GM21717 (cell line): ENCODE measurements at regions not wholly inside any gene's neighbourhood (a gene's known extent, or its start where the extent isn't known, plus 50 kb on each side); places are given as distances from the start of the nearest gene placed in this dataset.
A peak's percentile ranks its signal among the peaks of the same experiment; 100 is the strongest.
"Not testable (repeated sequence)": the region's sequence is repeated elsewhere in the genome, so short reads cannot be mapped to it uniquely, and the experiment has no call there.

Source experiments
- ATAC-seq: cut with Tn5 transposase; IDR thresholded peaks from one replicate; pipeline ENCODE4 v1.9.1; 2021; ENCODE audit warnings: mild to moderate bottlenecking, moderate library complexity; ENCODE audit not compliant: unreplicated experiment

DNA sequence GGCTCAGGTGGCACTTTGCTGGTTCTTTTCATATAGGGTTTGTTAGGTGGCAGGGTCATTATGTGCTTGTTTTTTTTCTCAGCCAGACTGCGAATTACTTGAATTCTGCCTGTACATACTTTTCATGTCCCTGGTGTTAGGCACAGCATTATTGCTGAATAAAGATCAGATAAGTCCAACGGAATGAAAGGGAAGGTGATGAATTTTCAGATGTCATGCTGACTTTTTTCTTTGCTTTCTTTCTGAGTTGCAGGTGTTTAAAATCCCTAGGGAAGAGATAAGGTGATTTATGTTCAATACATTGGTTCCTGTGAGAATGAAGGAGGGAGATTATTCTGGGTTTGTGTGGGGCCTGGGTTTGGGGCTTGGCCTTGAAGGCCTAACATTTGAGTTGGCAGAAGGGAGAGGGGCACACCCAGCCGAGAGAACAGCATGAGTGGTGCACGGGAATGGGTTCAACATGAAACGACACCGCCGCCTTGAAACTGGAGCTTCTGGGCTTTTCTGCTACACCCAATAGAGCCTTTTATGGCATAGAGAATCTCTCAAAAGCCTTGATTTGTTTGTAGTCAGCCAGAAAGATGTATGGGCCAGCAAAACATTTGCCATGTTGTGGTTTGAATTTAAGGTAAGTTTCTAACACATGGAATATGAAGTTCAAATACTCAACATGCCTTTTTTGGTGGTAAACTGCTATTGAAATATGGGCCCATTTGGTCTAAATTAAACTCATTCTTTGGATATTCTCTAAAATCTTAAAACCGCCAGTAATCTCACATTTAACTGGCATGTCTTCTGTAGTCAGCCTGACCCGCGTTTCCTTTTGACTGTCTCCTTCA is 477.0 kb downstream of the PCNX1 start:
- no peak for ATAC-seq

DNA sequence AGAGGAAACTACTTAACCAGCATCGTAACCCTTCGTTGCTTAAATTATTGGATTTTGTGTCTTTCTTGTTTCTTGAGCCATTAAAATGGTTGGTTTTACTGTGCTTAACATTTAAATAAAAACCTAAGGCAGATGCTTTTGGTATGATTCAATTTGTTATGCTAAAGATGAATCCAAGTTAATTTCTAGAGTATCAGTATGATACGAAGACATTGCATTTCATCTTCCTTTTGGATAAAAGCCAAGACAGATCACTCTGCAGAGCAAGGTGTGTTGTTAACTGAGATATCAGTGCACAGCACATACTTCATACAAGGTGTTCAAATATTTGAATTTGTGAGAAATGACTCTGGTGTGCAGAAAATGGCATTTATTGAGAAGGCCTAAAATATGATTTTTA is 480.5 kb downstream of the PCNX1 start:
- ATAC-seq: no peak

DNA sequence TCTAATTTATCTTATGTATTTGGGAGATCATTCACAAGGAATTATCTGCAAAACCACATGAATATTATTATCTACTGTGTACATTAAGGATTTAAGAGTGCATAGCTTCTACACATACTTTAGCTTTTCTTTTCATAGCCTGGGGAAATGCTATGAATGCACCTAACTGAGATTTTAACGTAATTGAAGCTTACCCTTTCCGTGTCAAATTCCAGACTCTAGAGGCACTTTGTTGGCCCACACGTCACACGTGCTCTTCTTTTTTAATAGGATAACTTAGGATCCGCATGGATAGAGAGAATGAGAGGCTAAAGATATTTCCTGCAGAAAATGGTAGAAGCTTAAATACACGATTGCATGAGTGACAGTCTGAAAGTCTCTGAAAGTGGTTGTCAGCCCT is 481.1 kb downstream of the PCNX1 start:
- no peak for ATAC-seq

DNA sequence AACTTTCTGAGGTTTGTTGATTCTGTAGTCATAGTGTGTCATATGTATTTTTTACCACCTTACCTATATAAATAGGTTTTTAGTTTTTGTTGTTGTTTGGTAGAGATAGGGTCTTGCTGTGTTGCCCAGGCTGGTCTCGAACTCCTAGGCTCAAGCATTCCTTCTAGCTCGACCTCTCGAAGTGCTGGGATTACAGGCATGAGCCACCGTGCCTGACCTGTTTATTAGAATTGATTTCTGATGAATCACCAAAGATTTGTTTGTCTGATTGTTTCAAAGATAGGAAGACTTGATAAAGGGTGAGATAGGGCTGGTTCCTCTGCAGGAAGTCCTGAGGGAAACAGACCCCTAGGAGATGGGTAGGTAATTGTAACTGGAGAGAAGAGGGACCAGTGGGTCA is 481.6 kb downstream of the PCNX1 start:
- no peak for ATAC-seq

DNA sequence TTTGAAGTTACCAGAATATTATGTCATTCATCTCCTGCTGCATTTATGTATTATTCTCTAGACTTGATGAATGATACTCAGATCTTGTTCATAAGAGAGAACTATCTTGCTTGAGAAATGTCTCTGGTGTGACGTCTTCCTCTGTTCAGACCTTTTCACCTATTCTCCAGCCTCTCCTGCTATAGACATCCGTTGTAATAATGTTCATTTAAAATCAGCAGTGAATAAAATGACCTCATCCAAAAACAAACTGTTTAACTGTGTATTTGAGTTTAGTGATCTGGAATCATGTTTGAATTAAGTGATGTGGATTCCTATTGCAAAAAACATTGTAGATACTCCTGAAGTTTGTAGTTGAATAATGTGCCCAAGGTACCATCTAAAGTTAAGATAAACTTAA is 487.1 kb downstream of the PCNX1 start:
- ATAC-seq: no peak

DNA sequence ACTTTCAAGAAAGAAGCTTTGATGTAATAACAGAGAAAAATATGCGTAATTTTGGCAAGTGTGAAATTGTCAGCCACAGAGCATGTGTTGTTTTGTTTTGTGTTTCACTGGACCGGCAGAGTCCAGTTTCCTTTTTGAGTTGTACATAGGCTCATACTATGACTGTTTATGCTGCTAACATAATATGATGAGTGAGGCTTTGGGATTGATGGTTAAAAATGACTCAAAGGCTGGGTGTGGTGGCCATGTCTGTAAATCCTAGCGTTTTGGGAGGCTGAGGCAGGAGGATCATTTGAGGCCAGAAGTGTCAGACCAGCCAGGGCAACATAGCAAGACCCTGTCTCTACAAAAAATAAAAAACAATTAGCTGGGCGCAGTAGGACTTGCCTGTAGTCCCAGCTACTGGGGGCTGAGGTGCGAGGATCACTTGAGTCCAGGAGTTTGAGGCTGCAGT is 487.9 kb downstream of the PCNX1 start:
- no peak for ATAC-seq

DNA sequence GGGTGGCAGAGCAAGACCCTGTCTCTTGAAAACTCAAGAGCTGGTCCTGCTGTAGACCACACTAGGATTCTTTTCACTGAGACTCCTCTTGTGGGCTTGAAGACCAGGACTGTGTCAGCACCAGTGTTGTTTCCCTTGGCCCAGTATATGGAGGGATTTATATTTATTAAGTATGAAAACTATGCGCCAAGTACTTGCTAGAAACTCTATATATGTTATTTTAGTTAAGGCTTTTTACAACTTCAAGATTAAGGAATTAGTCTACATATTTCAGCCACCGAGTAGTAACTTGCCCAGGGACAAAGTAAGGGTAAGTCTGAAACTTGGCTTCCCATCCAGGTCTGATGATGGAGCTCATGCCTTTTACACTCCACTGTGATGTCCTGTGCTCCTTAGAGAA is 488.4 kb downstream of the PCNX1 start:
- no peak for ATAC-seq

DNA sequence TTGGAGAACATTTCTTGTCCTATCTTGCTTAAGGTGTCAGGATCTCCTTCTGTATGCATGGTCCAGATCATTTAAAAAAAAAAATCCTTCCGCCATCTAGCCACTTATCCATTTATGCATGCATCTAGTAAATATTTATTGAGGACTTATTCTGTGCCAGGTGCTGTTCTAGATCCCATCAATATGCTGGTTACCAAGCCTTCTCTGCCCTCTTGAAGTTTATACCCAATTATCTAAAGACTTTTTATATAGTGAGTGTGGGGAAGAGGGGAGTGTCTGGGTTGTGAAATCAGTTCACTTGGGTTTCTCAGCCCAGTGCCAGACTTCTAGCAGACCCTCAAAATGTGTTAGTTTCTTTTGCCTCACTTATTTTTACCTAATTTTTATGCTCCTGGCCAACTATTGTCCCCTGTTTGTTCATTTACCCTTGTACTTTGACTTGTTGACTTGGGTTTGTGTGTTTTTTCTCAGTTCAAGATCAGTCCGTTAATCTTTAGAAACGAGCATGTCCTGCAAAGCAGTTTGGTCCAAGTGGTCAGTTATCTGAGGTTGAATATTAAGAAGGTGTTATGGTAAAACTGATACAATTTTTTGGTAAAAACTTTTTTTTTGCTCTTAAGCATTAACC is 488.9 kb downstream of the PCNX1 start:
- ATAC-seq: no peak

DNA sequence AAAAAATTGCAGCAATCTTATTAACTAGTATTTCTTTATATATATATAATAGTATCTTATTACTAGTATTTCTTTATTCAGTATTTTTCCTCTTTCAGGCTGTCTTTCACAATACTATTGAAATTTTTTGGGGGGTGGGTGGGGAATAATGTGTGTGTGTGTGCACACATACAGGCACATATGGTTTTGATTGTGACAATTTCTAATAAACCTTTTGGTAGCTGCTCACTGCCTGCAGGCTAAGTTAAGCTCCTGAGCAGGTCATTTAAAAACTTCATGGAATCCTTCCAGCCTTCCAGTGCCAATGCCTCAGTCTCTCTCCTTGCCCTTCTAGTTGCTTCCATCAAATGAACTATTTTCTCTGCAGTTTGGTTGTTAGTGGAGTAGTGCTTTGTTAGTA is 490.1 kb downstream of the PCNX1 start:
- no peak for ATAC-seq

DNA sequence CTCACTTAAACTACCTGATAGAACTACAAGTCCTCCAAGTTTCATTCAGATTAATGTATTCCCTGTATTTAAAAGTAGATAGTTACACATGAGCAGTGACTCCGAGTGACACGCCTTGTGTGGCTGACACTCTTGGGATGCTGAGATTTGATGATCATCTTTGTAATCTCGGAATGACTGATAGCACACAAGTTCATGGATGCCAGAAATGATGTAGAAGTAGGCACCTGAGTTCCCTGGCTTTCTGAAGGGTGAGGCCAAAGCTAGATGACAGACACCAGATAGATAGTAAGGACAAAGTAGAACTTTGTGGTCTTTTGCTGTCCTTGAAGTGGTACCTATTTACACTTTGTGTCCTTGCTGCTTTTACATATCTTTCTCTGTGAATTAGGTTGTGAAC is 491.2 kb downstream of the PCNX1 start:
- peak; percentile 6 for ATAC-seq

DNA sequence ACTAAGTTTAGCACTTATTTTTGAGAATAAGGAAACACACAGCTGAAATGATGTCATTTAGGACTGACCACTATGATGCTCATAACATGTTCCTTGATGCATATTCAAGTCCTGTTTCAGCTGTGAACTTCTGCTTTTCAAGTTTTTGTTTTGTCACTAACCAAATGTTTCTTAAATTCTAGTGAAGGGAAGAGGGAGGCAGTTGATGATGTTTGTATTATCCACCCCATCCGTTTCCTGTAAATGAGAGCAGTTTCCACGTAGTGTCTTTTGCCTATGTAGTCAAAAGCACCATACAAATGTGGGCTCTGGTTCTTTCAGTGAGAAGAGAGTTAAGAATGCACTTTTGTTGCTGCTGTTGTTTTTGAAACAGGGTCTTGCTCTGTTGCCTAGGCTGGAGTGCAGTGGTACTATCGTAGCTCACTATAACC is 491.8 kb downstream of the PCNX1 start:
- peak; percentile 66 for ATAC-seq

DNA sequence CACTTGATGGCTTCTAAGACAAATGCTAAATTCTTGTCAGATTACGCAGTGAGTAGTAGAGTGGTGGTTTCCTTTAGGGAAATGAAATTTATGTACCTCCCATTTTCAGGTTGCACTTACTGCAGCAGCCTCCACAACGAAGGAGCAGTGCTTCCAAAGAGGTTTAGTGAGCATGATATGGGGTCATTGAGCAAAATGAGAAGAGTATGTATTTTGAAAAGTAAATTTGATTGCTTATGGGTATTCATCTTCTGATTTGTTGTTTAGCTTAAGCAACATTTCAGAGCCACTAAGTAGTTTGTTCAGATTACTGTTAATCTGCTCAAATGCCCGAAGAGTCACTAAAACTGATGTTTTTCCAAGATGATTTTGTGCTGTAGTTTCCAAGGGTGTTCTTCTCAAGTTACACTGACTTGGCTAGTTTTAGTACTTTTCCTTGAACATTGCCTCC is 493.6 kb downstream of the PCNX1 start:
- ATAC-seq: no peak

DNA sequence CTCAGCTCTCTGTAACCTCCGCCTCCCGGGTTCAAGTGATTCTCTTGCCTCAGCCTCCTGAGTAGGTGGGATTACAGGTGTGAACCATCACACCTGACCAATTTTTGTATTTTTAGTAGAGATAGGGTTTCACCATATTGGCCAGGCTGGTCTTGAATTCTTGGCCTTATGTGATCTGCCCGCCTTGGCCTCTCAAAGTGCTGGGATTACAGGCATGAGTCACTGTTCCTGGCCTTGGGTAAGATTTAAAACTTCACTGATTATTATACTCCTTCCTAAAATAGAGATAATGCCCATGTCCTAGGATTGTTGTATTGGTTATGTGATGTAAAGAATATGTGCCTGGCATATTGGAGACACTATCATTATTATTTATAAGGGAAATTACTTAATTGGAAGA is 495.2 kb downstream of the PCNX1 start:
- not testable (repeated sequence) for ATAC-seq

DNA sequence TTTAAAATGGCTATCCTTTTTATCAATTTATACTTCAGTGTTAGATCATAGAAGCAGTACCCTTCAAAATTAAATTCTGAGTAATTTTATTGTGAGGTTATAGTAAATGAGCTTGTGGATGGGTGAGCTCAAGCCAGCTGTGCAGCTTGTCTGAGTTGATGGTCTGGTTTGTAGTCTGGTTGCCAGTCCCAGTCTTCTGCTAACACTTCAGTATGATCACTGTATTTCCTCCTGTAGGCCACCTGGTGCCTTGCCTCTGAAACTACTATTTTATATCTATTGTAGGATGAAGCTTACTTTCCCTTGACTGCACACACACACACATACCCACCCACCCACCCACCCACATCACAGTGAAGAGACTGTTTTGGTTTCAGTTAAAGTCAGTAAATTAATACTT is 496.4 kb downstream of the PCNX1 start:
- peak; percentile 40 for ATAC-seq

DNA sequence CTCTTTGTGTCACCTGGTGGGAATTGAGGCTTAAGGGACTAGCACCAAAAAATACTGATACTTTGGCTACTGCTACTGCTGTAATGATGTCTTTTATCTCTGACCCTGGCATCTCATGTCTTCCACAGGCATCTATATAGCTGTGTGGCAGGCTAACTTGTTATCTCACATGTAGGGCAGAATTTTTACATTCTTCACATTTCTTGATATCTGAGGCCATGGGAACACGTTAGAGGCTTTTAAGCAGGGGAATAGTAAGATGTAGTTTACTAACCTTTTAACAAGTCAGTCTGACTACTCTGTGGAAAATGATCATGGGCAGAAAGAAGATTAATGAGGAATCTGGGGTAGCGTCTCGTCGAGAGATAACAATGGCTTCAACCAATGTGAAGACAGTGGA is 498.4 kb downstream of the PCNX1 start:
- no peak for ATAC-seq

DNA sequence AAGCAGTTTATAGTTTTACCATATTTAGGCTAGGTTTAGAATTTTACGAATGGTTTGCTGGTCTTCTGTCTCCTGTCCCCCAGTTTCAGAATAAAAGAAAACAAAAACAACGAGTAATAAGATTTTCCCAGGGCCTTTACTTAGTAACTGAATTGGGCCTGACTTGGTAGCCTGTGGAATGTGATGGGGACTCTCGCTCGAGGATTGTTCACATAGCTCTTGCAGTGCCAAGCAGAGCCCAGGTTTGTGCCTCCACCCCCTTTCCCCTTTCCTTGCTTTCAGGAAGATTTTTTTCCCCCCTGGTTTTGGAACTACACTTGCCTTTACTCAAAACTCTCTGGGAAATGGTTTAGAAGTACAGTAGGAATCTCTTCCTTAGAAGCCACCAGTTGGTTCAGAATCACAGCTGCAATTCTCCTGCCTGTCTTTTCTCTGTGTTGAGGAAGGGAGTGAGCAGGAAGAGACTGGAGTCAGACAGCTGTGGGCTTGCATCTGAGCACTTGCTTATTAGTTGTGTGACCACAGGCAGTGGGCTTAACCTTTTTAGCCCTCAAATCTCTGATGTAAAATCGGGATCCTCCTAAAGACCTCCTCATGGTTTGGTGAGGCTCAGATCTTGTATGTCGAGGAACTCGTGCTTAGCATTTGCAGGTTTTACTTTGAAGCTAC is 501.2 kb downstream of the PCNX1 start:
- ATAC-seq: no peak

DNA sequence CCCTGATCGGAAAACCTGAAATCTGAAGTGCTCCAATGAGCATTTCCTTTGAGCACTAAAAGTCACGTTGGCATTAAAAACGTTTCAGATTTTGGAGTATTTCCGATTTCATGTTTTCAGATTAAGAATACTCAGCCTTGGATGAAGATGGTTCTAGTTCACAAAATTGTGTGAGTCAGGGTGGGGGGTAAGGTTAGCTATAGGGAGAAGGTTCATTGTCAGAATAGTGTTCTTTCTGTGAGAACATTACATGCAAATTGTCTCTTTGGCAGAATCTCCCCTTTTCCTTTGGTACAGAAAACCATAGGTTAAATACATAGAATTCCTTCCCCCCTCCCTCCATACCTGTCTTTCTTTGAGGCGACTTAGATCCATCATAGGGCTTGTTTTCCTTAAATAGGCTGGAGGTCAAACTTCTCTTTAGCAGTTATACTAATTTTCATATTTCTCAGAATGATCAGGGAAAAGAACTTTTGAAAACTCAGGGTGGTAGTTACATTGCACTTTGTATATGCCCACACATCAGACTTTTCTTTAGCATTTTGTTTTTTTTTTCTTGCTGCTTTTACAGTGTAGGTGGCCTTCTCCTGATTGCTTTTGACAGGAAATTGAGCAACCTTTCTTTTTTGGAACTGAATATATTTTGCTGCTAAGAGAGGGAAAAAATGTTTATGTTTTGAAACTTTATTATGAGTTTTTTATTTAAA is 503.5 kb downstream of the PCNX1 start:
- no peak for ATAC-seq

DNA sequence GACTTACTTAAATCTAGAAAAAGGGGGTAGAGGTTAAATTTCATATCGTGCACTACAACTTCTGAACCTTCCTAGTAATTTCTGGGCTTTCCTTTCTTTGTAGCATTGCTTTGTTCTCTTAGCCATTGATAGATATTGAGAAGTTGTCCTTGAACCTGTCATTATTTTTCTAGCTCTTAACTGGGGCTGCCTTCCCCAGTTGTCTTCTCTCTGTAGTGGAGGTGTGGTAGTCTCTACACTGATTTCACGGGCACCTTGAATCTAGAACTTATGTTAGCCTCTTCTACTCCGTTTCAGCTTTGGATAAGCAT is 504.0 kb downstream of the PCNX1 start:
- ATAC-seq: no peak

DNA sequence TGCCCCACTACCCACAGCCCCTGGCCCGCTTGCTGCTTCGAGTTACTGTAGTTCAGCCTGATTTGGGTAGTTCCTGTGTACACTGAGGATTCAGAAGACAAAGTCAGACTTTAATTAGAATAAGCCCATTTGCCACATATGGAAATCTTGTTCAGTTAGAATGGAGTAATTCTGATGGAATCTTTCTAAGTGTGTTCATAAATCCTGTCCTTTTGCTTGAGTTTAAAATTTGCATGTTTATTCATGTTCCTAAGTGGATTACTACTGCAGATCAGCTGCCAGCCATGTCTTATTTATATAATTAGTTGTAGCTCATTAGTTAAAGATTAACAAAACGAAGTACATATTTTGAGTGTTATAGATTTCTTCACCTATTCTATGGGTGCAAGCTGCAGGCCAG is 504.5 kb downstream of the PCNX1 start:
- no peak for ATAC-seq

DNA sequence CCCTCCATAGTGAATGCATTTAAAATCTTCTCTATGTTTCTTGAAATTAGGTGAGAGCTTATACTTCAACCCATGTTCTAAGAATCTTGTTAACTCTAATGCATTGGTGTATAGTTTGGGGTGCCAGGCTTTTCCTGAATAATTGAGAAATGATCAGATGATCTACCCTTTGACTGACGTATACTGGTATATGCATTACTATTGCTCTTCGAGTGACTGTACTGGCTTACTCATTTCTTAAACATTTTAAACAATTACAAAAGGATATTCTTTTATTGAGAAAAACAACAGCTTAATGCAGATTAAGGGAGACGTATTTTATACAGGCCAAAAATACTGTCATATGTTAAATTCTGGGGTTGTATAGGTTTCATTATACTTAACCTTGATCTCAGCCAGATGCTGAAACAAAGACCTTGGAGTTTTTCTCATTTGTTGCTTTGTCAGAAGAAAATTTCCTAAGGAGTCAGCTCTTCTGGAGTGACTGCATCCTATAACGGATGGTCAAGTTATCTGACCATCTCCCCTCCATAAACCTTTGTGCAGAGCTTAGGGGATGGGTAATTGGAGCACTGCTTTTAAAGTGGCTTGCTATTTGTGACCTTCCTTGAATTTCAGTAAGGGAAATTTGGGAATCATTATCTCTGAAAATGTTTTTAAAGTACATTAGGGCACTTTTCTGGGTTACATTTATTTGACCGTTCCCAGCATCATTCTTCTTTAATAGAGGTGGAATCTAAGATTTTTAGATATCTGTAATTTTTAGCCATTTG is 507.6 kb downstream of the PCNX1 start:
- ATAC-seq: no peak

DNA sequence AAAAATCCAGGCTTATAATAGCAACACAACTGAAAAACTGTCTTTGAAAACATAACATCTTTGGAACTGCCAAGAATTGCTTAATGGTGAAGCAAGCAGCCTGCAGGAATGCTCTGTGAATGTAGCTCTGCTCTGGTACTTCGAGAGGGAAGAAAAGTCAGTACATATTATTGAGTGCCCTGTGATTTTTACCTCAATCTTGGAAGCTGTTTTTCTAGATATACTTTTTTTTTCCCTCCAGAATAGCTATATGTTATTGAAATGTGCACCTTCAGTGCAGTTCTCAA is 508.1 kb downstream of the PCNX1 start:
- ATAC-seq: no peak
